GM19468 (cell line): ENCODE measurements at regions not wholly inside any gene's neighbourhood (a gene's known extent, or its start where the extent isn't known, plus 50 kb on each side); places are given as distances from the start of the nearest gene placed in this dataset.
A peak's percentile ranks its signal among the peaks of the same experiment; 100 is the strongest.

Experiments used
- ATAC-seq: cut with Tn5 transposase; IDR thresholded peaks from one replicate; pipeline ENCODE4 v1.9.1; 2021; ENCODE audit warnings: mild to moderate bottlenecking, moderate library complexity, moderate number of reproducible peaks; ENCODE audit not compliant: unreplicated experiment; ENCODE audit errors: extremely low read depth

- ATAC-seq: no peak
These were observed 138.6 kb upstream of the GPRIN3 start for GRCh38 chr4:89446193-89446592.

- no peak for ATAC-seq
These were observed 131.9 kb upstream of the GPRIN3 start for GRCh38 chr4:89439533-89439932.

GRCh38 chr4:89438102-89438831 lies 130.7 kb upstream of the GPRIN3 start:
- peak; percentile 48 for ATAC-seq

GRCh38 chr4:89434364-89434988 lies 126.9 kb upstream of the GPRIN3 start:
- ATAC-seq: peak; percentile 44

- ATAC-seq: no peak
These were observed 120.2 kb upstream of the GPRIN3 start for GRCh38 chr4:89427782-89428181.

GRCh38 chr4:89425023-89425422 lies 117.4 kb upstream of the GPRIN3 start:
- ATAC-seq: no peak

- no peak for ATAC-seq
These were observed 114.9 kb upstream of the GPRIN3 start for GRCh38 chr4:89422441-89422990.

GRCh38 chr4:89420507-89420906 lies 112.9 kb upstream of the GPRIN3 start:
- ATAC-seq: no peak

GRCh38 chr4:89419111-89419695 lies 111.6 kb upstream of the GPRIN3 start:
- no peak for ATAC-seq

- ATAC-seq: no peak
These were observed 109.4 kb upstream of the GPRIN3 start for GRCh38 chr4:89416960-89417359.

- ATAC-seq: no peak
These were observed 105.9 kb upstream of the GPRIN3 start for GRCh38 chr4:89413518-89413917.

- ATAC-seq: no peak
These were observed 104.1 kb upstream of the GPRIN3 start for GRCh38 chr4:89411539-89412309.

GRCh38 chr4:89410687-89411086 lies 103.1 kb upstream of the GPRIN3 start:
- ATAC-seq: no peak

- ATAC-seq: no peak
These were observed 96.9 kb upstream of the GPRIN3 start for GRCh38 chr4:89404530-89404929.

GRCh38 chr4:89403826-89404225 lies 96.2 kb upstream of the GPRIN3 start:
- ATAC-seq: no peak

GRCh38 chr4:89400287-89401035 lies 92.9 kb upstream of the GPRIN3 start:
- ATAC-seq: no peak

- no peak for ATAC-seq
These were observed 91.0 kb upstream of the GPRIN3 start for GRCh38 chr4:89398644-89399043.

- ATAC-seq: no peak
These were observed 90.5 kb upstream of the GPRIN3 start for GRCh38 chr4:89398146-89398545.

GRCh38 chr4:89397441-89397840 lies 89.8 kb upstream of the GPRIN3 start:
- no peak for ATAC-seq

- ATAC-seq: no peak
These were observed 74.8 kb upstream of the GPRIN3 start for GRCh38 chr4:89382439-89382838.
